SK-N-SH (cell line): ENCODE measurements at regions not wholly inside any gene's neighbourhood (a gene's known extent, or its start where the extent isn't known, plus 50 kb on each side); places are given as distances from the start of the nearest gene placed in this dataset.

Source experiments
- CTCF ChIP-seq: fragments of 200-600 bp; sonication (generic); IDR thresholded peaks from 2 replicates; pipeline ENCODE4 v1.6.1; 2017; ENCODE audit warnings: antibody characterized with exemption, mild to moderate bottlenecking, moderate library complexity
- EZH2phosphoT487 ChIP-seq: fragments of 200-600 bp; sonication (generic); IDR thresholded peaks from 2 replicates; pipeline ENCODE4 v1.6.1; 2017; ENCODE audit warnings: low read depth, mixed run types, mild to moderate bottlenecking, antibody characterized with exemption, moderate library complexity, borderline replicate concordance
- FOXM1 ChIP-seq: IDR thresholded peaks from 2 replicates; pipeline ENCODE4 v1.4.0; 2012; ENCODE audit warnings: low read depth, mild to moderate bottlenecking
- GABPA ChIP-seq: IDR thresholded peaks from 2 replicates; pipeline ENCODE4 v1.4.0; 2012; ENCODE audit warnings: low read depth, mild to moderate bottlenecking
- JUND ChIP-seq: IDR thresholded peaks from 2 replicates; pipeline ENCODE4 v1.4.0; 2012
- MAX ChIP-seq: IDR thresholded peaks from 2 replicates; pipeline ENCODE4 v1.4.0; 2012; ENCODE audit warnings: low read depth
- POLR2AphosphoS5 ChIP-seq: IDR thresholded peaks from 2 replicates; pipeline ENCODE4 v1.6.1; 2012; ENCODE audit warnings: low read depth, low read length
- REST ChIP-seq: IDR thresholded peaks from 2 replicates; pipeline ENCODE4 v1.6.1; 2012; ENCODE audit warnings: mild to moderate bottlenecking, low read depth, low read length, moderate library complexity
- TAF1 ChIP-seq: IDR thresholded peaks from 2 replicates; pipeline ENCODE4 v1.6.1; 2012; ENCODE audit warnings: low read depth, mild to moderate bottlenecking, low read length, moderate library complexity, borderline replicate concordance
- USF2 ChIP-seq: fragments of 150-350 bp; IDR thresholded peaks from 2 replicates; pipeline ENCODE4 v1.6.1; 2017; ENCODE audit warnings: antibody characterized with exemption, low read length, low read depth, borderline replicate concordance

- TF ChIP-seq USF2 (no peak), REST (no peak), CTCF (no peak), POLR2AphosphoS5 (no peak), MAX (no peak), EZH2phosphoT487 (no peak), JUND (no peak), GABPA (no peak), TAF1 (no peak), FOXM1 (no peak)
Measured at GRCh38 chr9:11045589-11045988, 432.8 kb upstream of the PTPRD start.
